H9 (cell line): ENCODE measurements at regions not wholly inside any gene's neighbourhood (a gene's known extent, or its start where the extent isn't known, plus 50 kb on each side); places are given as distances from the start of the nearest gene placed in this dataset.

ENCODE experiments used
- DNase-seq: peaks from one replicate; pipeline ENCODE4 v3.0.0-alpha.2; 2017
- H2AFZ ChIP-seq: one replicate; pipeline ENCODE4 v1.6.1; 2013; ENCODE audit warnings: mild to moderate bottlenecking, low read length, control low read depth, moderate library complexity
- H2AK5ac ChIP-seq: 2 replicates; pipeline ENCODE4 v1.6.1; 2013; ENCODE audit warnings: low read length, control low read depth, mixed read lengths; ENCODE audit not compliant: insufficient read length
- H2BK120ac ChIP-seq: one replicate; pipeline ENCODE4 v1.6.1; 2013; ENCODE audit warnings: low read depth, mild to moderate bottlenecking, low read length, control low read depth, inconsistent platforms; ENCODE audit not compliant: poor library complexity, severe bottlenecking
- H2BK12ac ChIP-seq: 2 replicates; pipeline ENCODE4 v1.6.1; 2013; ENCODE audit warnings: low read length, control low read depth, mixed read lengths, low read depth; ENCODE audit not compliant: insufficient read length
- H2BK15ac ChIP-seq: 2 replicates; pipeline ENCODE4 v1.6.1; 2013; ENCODE audit warnings: low read depth, low read length, control low read depth
- H2BK20ac ChIP-seq: one replicate; pipeline ENCODE4 v1.6.1; 2013; ENCODE audit warnings: low read depth, mild to moderate bottlenecking, low read length, control low read depth, inconsistent platforms; ENCODE audit not compliant: poor library complexity, severe bottlenecking
- H2BK5ac ChIP-seq: 2 replicates; pipeline ENCODE4 v1.6.1; 2013; ENCODE audit warnings: low read length, control low read depth, mixed read lengths; ENCODE audit not compliant: insufficient read length
- H3K14ac ChIP-seq: 2 replicates; pipeline ENCODE4 v1.6.1; 2013; ENCODE audit warnings: low read length, control low read depth; ENCODE audit not compliant: insufficient read depth
- H3K18ac ChIP-seq: 2 replicates; pipeline ENCODE4 v1.6.1; 2013; ENCODE audit warnings: low read depth, mild to moderate bottlenecking, mixed read lengths, low read length, control low read depth; ENCODE audit not compliant: insufficient read length
- H3K23ac ChIP-seq: 2 replicates; pipeline ENCODE4 v1.6.1; 2013; ENCODE audit warnings: low read length, control low read depth, mixed read lengths, low read depth; ENCODE audit not compliant: insufficient read length
- H3K23me2 ChIP-seq: 2 replicates; pipeline ENCODE4 v1.6.1; 2013; ENCODE audit warnings: low read depth, mild to moderate bottlenecking, mixed read lengths, low read length, control low read depth; ENCODE audit not compliant: insufficient read length, poor library complexity, severe bottlenecking
- H3K27ac ChIP-seq: 2 replicates; pipeline ENCODE4 v1.5.1; 2013; ENCODE audit warnings: low read length, control low read depth, mixed read lengths, low read depth; ENCODE audit not compliant: insufficient read length
- H3K27me3 ChIP-seq: 2 replicates; pipeline ENCODE4 v1.6.1; 2013; ENCODE audit warnings: low read length, control low read depth, inconsistent platforms; ENCODE audit not compliant: insufficient read depth
- H3K4ac ChIP-seq: 2 replicates; pipeline ENCODE4 v1.6.1; 2013; ENCODE audit warnings: low read depth, mild to moderate bottlenecking, control low read depth, inconsistent platforms, low read length, moderate library complexity
- H3K4me1 ChIP-seq: 2 replicates; pipeline ENCODE4 v1.6.1; 2013; ENCODE audit warnings: low read length, control low read depth, inconsistent platforms; ENCODE audit not compliant: insufficient read depth
- H3K4me2 ChIP-seq: 2 replicates; pipeline ENCODE4 v1.6.1; 2013; ENCODE audit warnings: low read length, control low read depth, mixed read lengths; ENCODE audit not compliant: insufficient read length, insufficient read depth
- H3K56ac ChIP-seq: 2 replicates; pipeline ENCODE4 v1.6.1; 2013; ENCODE audit warnings: low read depth, mild to moderate bottlenecking, mixed read lengths, low read length, control low read depth; ENCODE audit not compliant: insufficient read length
- H3K79me1 ChIP-seq: 2 replicates; pipeline ENCODE4 v1.6.1; 2013; ENCODE audit warnings: low read depth, mild to moderate bottlenecking, moderate library complexity, low read length, control low read depth, inconsistent platforms; ENCODE audit not compliant: insufficient read depth, poor library complexity, severe bottlenecking
- H3K79me2 ChIP-seq: 2 replicates; pipeline ENCODE4 v1.6.1; 2013; ENCODE audit warnings: low read length, control low read depth, inconsistent platforms; ENCODE audit not compliant: insufficient read depth
- H3K9ac ChIP-seq: 2 replicates; pipeline ENCODE4 v1.6.1; 2013; ENCODE audit warnings: low read length, control low read depth, mixed read lengths; ENCODE audit not compliant: insufficient read length; ENCODE audit errors: extremely low read depth
- H3K9me3 ChIP-seq: one replicate; pipeline ENCODE4 v1.6.1; 2013; ENCODE audit warnings: low read depth, low read length, inconsistent platforms; ENCODE audit not compliant: control insufficient read depth
- H3T11ph ChIP-seq: one replicate; pipeline ENCODE4 v1.6.1; 2013; ENCODE audit warnings: mild to moderate bottlenecking, low read length, control low read depth, inconsistent platforms
- H4K20me1 ChIP-seq: one replicate; pipeline ENCODE4 v1.6.1; 2013; ENCODE audit not compliant: control insufficient read depth, insufficient read length, insufficient read depth
- H4K5ac ChIP-seq: 2 replicates; pipeline ENCODE4 v1.6.1; 2013; ENCODE audit warnings: low read depth, mild to moderate bottlenecking, mixed read lengths, low read length, control low read depth; ENCODE audit not compliant: insufficient read length
- H4K8ac ChIP-seq: replicated peaks from 2 replicates; pipeline ENCODE4 v1.6.1; 2013; ENCODE audit warnings: low read length, control low read depth, mixed read lengths, low read depth; ENCODE audit not compliant: insufficient read length
- H4K91ac ChIP-seq: 2 replicates; pipeline ENCODE4 v1.6.1; 2013; ENCODE audit warnings: low read depth, mild to moderate bottlenecking, moderate library complexity, mixed read lengths, low read length, control low read depth; ENCODE audit not compliant: insufficient read length
- H3K27ac Mint-ChIP-seq, 3 experiments: 2 replicates in 2 of 3; 3 replicates in 1 of 3; pipeline ENCODE4 v1.8.0; 2020 to 2021; ENCODE audit warnings: mixed read lengths in 3 of 3, mild to moderate bottlenecking in 1 of 3, moderate library complexity in 1 of 3
- H3K27me3 Mint-ChIP-seq: 2 replicates; pipeline ENCODE4 v1.8.0; 2021; ENCODE audit warnings: low read depth, mild to moderate bottlenecking, moderate library complexity, mixed read lengths
- H3K36me3 Mint-ChIP-seq, 3 experiments: 2 replicates in 2 of 3; 3 replicates in 1 of 3; pipeline ENCODE4 v1.8.0; 2020 to 2021; ENCODE audit warnings: low read depth in 3 of 3, mixed read lengths in 3 of 3; ENCODE audit not compliant: insufficient read depth in 1 of 3
- H3K4me1 Mint-ChIP-seq, 2 experiments: 2 replicates each; pipeline ENCODE4 v1.8.0; 2020; ENCODE audit warnings: mixed read lengths in 2 of 2
- H3K4me3 Mint-ChIP-seq, 2 experiments: 2 replicates in 1 of 2; 3 replicates in 1 of 2; pipeline ENCODE4 v1.8.0; 2020 to 2021; ENCODE audit warnings: mild to moderate bottlenecking in 2 of 2, mixed read lengths in 2 of 2, moderate library complexity in 1 of 2
- H3K9me3 Mint-ChIP-seq, 2 experiments: 2 replicates in 1 of 2; 3 replicates in 1 of 2; pipeline ENCODE4 v1.8.0; 2020; ENCODE audit warnings: mild to moderate bottlenecking in 2 of 2, mixed read lengths in 2 of 2, moderate library complexity in 1 of 2
- CTCF ChIP-seq: fragments of 200-600 bp; sonication (generic); conservative IDR thresholded peaks from 3 replicates; pipeline ENCODE4 v1.8.0; 2021; ENCODE audit warnings: antibody characterized with exemption, mild to moderate bottlenecking

- no peak for TF ChIP-seq CTCF
- no peak for DNase-seq
Measured at GRCh38 chr5:136622747-136623146, 257.4 kb upstream of the TRPC7 start.

More at GRCh38 chr5:136622747-136623146, 257.4 kb upstream of the TRPC7 start:
- no peaks in the 10 kb centered on the region for H3K4me1 ChIP-seq
- no peaks in the 10 kb centered on the region for H3K23me2 ChIP-seq
- H4K20me1 ChIP-seq: no peaks in the 10 kb centered on the region
- no peak overlapping the region for H3K18ac ChIP-seq
- H2BK20ac ChIP-seq: no peak overlapping the region
- H4K8ac ChIP-seq: no peak overlapping the region
- H2AFZ ChIP-seq: no peak overlapping the region
- H3K23ac ChIP-seq: no peak overlapping the region
- H3K79me1 ChIP-seq: no peaks in the 10 kb centered on the region
- no peak overlapping the region for H4K91ac ChIP-seq
- no peak overlapping the region for H3K4me3 Mint-ChIP-seq
- no peak overlapping the region for H2BK120ac ChIP-seq
- H3K9ac ChIP-seq: no peak overlapping the region
- H3K9me3 ChIP-seq: no peaks in the 10 kb centered on the region
- H3K4me2 ChIP-seq: no peak overlapping the region
- no peaks in the 10 kb centered on the region for H3K79me2 ChIP-seq
- H3K9me3 Mint-ChIP-seq: no peaks in the 10 kb centered on the region
- H3K56ac ChIP-seq: no peak overlapping the region
- H3T11ph ChIP-seq: no peak overlapping the region
- H3K14ac ChIP-seq: no peak overlapping the region
- no peak overlapping the region for H2BK5ac ChIP-seq
- H3K36me3 Mint-ChIP-seq: no peaks in the 10 kb centered on the region
- H2AK5ac ChIP-seq: no peak overlapping the region
- peaks cover 0 to 2% of the 10 kb centered on the region in 2 experiments; a peak in 1 of 4 replicates for H3K4me1 Mint-ChIP-seq
- H2BK12ac ChIP-seq: no peak overlapping the region
- H2BK15ac ChIP-seq: no peak overlapping the region
- H3K27ac Mint-ChIP-seq: no peak overlapping the region
- no peak overlapping the region for H4K5ac ChIP-seq
- H3K4ac ChIP-seq: no peak overlapping the region
- no peaks in the 10 kb centered on the region for H3K27me3 ChIP-seq
- no peak overlapping the region for H3K27ac ChIP-seq
- H3K27me3 Mint-ChIP-seq: no peaks in the 10 kb centered on the region
